ENCODE measurements at regions not wholly inside any gene's neighbourhood (a gene's known extent, or its start where the extent isn't known, plus 50 kb on each side); places are given as distances from the start of the nearest gene placed in this dataset.

DNA sequence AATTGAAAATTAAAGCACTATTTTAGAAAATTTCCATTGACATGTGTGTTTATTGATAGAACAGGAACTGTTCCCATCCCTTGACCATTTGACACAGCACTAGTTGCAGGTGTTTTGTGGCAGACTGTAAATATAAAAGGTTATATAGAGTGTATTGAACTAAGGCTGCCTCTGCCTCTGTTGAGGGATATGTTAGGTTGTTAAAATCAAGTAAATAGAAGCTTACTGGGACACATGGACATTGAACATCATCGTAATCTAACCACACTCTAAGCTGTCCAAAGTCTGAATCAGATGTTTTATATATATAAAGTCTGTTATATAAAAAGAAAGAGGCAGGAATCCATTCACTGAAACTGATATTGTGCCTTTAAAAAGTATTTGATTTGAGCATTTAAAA lies 308.1 kb upstream of the PKN2 start:
- ATAC-seq = no peak
- TF ChIP-seq, protein P1, sequence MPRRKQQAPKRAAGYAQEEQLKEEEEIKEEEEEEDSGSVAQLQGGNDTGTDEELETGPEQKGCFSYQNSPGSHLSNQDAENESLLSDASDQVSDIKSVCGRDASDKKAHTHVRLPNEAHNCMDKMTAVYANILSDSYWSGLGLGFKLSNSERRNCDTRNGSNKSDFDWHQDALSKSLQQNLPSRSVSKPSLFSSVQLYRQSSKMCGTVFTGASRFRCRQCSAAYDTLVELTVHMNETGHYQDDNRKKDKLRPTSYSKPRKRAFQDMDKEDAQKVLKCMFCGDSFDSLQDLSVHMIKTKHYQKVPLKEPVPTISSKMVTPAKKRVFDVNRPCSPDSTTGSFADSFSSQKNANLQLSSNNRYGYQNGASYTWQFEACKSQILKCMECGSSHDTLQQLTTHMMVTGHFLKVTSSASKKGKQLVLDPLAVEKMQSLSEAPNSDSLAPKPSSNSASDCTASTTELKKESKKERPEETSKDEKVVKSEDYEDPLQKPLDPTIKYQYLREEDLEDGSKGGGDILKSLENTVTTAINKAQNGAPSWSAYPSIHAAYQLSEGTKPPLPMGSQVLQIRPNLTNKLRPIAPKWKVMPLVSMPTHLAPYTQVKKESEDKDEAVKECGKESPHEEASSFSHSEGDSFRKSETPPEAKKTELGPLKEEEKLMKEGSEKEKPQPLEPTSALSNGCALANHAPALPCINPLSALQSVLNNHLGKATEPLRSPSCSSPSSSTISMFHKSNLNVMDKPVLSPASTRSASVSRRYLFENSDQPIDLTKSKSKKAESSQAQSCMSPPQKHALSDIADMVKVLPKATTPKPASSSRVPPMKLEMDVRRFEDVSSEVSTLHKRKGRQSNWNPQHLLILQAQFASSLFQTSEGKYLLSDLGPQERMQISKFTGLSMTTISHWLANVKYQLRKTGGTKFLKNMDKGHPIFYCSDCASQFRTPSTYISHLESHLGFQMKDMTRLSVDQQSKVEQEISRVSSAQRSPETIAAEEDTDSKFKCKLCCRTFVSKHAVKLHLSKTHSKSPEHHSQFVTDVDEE (CRISPR knock-in tag; IDR thresholded peaks at IDR 0.05) = no peak
- TF ChIP-seq ZNF565 (CRISPR knock-in tag; conservative IDR thresholded peaks at IDR 0.05; ENCODE audit: low read depth) = no peak
- TF ChIP-seq, protein P2, sequence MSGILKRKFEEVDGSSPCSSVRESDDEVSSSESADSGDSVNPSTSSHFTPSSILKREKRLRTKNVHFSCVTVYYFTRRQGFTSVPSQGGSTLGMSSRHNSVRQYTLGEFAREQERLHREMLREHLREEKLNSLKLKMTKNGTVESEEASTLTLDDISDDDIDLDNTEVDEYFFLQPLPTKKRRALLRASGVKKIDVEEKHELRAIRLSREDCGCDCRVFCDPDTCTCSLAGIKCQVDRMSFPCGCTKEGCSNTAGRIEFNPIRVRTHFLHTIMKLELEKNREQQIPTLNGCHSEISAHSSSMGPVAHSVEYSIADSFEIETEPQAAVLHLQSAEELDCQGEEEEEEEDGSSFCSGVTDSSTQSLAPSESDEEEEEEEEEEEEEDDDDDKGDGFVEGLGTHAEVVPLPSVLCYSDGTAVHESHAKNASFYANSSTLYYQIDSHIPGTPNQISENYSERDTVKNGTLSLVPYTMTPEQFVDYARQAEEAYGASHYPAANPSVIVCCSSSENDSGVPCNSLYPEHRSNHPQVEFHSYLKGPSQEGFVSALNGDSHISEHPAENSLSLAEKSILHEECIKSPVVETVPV (CRISPR knock-in tag; IDR thresholded peaks at IDR 0.05) = no peak
- TF ChIP-seq ZFP3 (CRISPR knock-in tag; IDR thresholded peaks at IDR 0.05) = no peak
- no peak for TF ChIP-seq GLIS3 (CRISPR knock-in tag; IDR thresholded peaks at IDR 0.05)
- no peak for TF ChIP-seq TOX (CRISPR knock-in tag; IDR thresholded peaks at IDR 0.05; ENCODE audit: borderline replicate concordance)
- TF ChIP-seq RARB (CRISPR knock-in tag; IDR thresholded peaks at IDR 0.05) = no peak
- TF ChIP-seq, protein P3, sequence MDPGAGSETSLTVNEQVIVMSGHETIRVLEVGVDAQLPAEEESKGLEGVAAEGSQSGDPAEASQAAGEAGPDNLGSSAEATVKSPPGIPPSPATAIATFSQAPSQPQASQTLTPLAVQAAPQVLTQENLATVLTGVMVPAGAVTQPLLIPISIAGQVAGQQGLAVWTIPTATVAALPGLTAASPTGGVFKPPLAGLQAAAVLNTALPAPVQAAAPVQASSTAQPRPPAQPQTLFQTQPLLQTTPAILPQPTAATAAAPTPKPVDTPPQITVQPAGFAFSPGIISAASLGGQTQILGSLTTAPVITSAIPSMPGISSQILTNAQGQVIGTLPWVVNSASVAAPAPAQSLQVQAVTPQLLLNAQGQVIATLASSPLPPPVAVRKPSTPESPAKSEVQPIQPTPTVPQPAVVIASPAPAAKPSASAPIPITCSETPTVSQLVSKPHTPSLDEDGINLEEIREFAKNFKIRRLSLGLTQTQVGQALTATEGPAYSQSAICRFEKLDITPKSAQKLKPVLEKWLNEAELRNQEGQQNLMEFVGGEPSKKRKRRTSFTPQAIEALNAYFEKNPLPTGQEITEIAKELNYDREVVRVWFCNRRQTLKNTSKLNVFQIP (CRISPR knock-in tag; IDR thresholded peaks at IDR 0.05; ENCODE audit: borderline replicate concordance, low read depth) = no peak
- TF ChIP-seq ZNF8 (CRISPR knock-in tag; IDR thresholded peaks at IDR 0.05) = no peak
- no peak for TF ChIP-seq PPARA (CRISPR knock-in tag; IDR thresholded peaks at IDR 0.05; ENCODE audit: borderline replicate concordance)
- TF ChIP-seq, protein P4, sequence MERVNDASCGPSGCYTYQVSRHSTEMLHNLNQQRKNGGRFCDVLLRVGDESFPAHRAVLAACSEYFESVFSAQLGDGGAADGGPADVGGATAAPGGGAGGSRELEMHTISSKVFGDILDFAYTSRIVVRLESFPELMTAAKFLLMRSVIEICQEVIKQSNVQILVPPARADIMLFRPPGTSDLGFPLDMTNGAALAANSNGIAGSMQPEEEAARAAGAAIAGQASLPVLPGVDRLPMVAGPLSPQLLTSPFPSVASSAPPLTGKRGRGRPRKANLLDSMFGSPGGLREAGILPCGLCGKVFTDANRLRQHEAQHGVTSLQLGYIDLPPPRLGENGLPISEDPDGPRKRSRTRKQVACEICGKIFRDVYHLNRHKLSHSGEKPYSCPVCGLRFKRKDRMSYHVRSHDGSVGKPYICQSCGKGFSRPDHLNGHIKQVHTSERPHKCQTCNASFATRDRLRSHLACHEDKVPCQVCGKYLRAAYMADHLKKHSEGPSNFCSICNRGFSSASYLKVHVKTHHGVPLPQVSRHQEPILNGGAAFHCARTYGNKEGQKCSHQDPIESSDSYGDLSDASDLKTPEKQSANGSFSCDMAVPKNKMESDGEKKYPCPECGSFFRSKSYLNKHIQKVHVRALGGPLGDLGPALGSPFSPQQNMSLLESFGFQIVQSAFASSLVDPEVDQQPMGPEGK (CRISPR knock-in tag; IDR thresholded peaks at IDR 0.05; ENCODE audit: borderline replicate concordance) = no peak
- no peak for TF ChIP-seq SNAI2 (CRISPR knock-in tag; IDR thresholded peaks at IDR 0.05)

DNA sequence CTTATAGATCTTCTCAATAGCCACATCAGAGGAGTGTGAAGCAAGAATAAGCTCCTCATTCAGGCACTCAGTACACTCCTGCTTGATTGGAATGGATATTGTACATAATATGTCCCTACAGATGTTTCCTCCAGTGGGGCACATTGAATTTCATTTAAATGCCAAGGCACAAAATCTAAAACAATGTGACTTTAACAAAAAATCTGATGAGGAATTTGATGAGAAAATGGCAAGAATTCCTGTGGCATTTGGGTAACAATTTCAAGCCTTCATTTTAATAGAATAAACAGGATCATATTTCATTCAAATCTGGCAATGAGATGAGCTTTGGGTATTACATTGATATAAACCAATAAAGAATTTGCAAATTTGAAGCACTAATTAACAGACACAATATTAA lies 307.7 kb upstream of the PKN2 start:
- ATAC-seq = no peak
- no peak for TF ChIP-seq ZFP30 (CRISPR knock-in tag; IDR thresholded peaks at IDR 0.05)
- TF ChIP-seq OSR1 (CRISPR knock-in tag; IDR thresholded peaks at IDR 0.05) = no peak
- TF ChIP-seq ZNF565 (CRISPR knock-in tag; conservative IDR thresholded peaks at IDR 0.05; ENCODE audit: low read depth) = no peak
- TF ChIP-seq ARNTL (CRISPR knock-in tag; IDR thresholded peaks at IDR 0.05; ENCODE audit: borderline replicate concordance, low read depth) = no peak
- TF ChIP-seq, protein P3 (CRISPR knock-in tag; IDR thresholded peaks at IDR 0.05; ENCODE audit: borderline replicate concordance, low read depth) = no peak
- TF ChIP-seq RARB (CRISPR knock-in tag; IDR thresholded peaks at IDR 0.05) = no peak
- TF ChIP-seq, protein P5, sequence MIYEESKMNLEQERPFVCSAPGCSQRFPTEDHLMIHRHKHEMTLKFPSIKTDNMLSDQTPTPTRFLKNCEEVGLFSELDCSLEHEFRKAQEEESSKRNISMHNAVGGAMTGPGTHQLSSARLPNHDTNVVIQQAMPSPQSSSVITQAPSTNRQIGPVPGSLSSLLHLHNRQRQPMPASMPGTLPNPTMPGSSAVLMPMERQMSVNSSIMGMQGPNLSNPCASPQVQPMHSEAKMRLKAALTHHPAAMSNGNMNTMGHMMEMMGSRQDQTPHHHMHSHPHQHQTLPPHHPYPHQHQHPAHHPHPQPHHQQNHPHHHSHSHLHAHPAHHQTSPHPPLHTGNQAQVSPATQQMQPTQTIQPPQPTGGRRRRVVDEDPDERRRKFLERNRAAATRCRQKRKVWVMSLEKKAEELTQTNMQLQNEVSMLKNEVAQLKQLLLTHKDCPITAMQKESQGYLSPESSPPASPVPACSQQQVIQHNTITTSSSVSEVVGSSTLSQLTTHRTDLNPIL (CRISPR knock-in tag; IDR thresholded peaks at IDR 0.05; ENCODE audit: low read depth) = no peak
- TF ChIP-seq ISL1 (CRISPR knock-in tag; IDR thresholded peaks at IDR 0.05) = no peak

DNA sequence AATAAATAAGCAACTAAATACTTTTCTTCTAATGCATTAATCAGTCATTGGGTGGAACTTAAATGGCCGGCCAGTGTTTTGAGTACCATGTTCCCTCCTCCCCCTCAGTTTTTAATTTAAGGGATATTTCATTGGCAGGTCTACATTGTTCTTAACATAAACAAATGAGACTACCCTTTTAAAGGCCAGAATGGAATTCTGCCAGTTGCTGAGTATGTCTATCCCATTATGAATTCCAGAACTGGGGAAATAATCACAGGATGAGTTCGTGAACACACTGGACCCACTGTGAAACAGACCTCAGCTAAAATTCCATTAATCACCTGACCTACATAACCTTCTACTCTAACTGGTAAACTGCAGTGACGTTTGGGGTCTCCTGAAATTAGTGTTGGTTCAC lies 305.5 kb upstream of the PKN2 start:
- no peak for ATAC-seq
- TF ChIP-seq, protein P2 (CRISPR knock-in tag; IDR thresholded peaks at IDR 0.05) = no peak
- TF ChIP-seq, protein P4 (CRISPR knock-in tag; IDR thresholded peaks at IDR 0.05; ENCODE audit: borderline replicate concordance) = no peak
- no peak for TF ChIP-seq ARNTL (CRISPR knock-in tag; IDR thresholded peaks at IDR 0.05; ENCODE audit: borderline replicate concordance, low read depth)
